Epithelial cell of proximal tubule (primary cell): ENCODE measurements at regions not wholly inside any gene's neighbourhood (a gene's known extent, or its start where the extent isn't known, plus 50 kb on each side); places are given as distances from the start of the nearest gene placed in this dataset.

Experiments used
- DNase-seq: peaks from one replicate; pipeline ENCODE4 v3.0.0-alpha.2; 2011; ENCODE audit warnings: low read depth
- H3K4me3 ChIP-seq: 2 replicates; pipeline ENCODE4 v1.5.1; 2011; ENCODE audit warnings: low read depth, mild to moderate bottlenecking, low read length
- TF ChIP-seq, protein P1 (sequence below): conservative IDR thresholded peaks from 2 replicates; pipeline ENCODE4 v1.5.1; 2012; ENCODE audit warnings: low read depth, mild to moderate bottlenecking, low read length

DNA sequence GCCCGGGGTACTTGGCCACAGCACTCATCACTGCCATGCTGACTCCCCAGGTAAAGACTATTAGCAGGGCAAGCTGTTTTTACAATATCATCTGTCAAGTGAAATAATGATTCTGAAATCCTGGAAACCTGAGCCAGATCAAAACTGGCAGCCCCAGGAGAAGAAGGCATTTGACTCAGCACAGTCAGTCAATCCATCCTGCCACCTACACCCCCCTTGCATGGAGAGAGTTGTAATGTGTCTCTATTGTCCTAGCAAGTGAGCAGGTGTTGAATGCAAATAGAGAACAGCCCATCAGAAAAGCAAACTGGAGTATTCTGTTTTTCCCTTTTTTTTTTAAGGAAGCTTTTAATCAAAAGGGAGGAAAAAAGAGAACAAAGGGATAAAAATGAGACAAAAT is 291.2 kb downstream of the BRINP1 start:
- H3K4me3 ChIP-seq = no peak overlapping the region
- DNase-seq = no peak
- TF ChIP-seq, protein P1, sequence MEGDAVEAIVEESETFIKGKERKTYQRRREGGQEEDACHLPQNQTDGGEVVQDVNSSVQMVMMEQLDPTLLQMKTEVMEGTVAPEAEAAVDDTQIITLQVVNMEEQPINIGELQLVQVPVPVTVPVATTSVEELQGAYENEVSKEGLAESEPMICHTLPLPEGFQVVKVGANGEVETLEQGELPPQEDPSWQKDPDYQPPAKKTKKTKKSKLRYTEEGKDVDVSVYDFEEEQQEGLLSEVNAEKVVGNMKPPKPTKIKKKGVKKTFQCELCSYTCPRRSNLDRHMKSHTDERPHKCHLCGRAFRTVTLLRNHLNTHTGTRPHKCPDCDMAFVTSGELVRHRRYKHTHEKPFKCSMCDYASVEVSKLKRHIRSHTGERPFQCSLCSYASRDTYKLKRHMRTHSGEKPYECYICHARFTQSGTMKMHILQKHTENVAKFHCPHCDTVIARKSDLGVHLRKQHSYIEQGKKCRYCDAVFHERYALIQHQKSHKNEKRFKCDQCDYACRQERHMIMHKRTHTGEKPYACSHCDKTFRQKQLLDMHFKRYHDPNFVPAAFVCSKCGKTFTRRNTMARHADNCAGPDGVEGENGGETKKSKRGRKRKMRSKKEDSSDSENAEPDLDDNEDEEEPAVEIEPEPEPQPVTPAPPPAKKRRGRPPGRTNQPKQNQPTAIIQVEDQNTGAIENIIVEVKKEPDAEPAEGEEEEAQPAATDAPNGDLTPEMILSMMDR = no peak

DNA sequence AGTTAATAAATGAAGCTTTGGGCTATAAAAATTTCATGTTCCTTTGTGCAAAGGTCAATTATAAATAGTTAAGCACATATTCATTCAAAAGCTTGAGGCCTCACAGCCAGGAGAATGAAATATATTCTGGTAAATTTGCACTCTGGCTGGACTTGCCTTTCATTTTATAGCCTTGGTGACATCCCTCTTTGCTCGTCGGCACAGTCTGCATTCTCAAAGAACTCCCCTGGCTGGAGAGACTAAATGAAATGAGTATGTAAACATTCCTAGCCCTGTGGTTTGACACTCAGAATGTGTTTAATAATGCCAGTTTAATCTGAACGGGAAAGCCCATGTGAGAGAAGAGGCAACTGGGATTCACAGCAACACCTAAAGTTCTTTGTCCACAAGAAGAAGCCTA is 285.6 kb downstream of the BRINP1 start:
- TF ChIP-seq, protein P1 = no peak
- no peak overlapping the region for H3K4me3 ChIP-seq
- DNase-seq = no peak

GRCh38 chr9:119086590-119086989 is 282.6 kb downstream of the BRINP1 start:
- DNase-seq = no peak
- TF ChIP-seq, protein P1 = no peak
- H3K4me3 ChIP-seq = no peak overlapping the region

GRCh38 chr9:119088002-119088547 is 281.2 kb downstream of the BRINP1 start:
- no peak overlapping the region for H3K4me3 ChIP-seq
- DNase-seq = no peak
- TF ChIP-seq, protein P1 = no peak

DNA sequence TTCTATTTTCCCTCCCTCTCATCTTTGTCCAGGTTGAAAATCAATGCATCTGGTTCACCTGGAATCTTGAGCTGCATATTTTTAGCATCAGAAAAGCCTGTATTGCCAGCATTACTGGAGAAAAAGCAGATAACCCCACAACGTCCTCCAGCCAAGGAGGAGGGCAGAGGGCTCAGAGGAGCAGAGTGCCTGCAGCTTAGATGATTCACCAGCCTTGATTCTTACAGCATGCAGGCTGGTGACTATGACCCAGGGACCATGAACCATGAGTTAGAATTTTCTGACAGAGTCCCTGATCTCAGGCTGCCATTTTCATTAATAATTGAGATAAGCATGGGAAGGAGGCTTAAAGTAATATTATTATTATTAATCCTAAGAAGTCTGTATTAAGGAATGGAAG is 278.2 kb downstream of the BRINP1 start:
- H3K4me3 ChIP-seq = no peak overlapping the region
- DNase-seq = no peak
- TF ChIP-seq, protein P1 = no peak

GRCh38 chr9:119092125-119092524 is 277.1 kb downstream of the BRINP1 start:
- H3K4me3 ChIP-seq = no peak overlapping the region
- TF ChIP-seq, protein P1 = no peak
- no peak for DNase-seq

DNA sequence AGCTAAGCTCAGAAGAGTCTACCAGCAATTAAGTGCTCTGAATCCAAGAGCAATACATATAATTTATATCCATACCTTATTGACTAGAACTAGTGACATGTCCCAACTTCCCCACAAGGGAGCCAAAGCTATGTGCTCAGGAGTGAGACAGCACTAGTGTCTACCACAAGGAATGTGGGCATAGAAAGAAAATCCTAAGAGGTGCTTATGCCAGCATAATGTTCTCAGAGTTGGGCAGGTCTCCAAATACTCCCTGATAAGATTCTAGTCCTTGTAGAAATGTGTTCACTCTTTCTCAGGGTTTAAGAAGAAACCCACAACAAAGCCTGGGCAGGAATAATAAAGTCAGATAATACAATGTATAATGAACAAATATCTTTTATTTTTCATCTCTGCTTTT is 275.1 kb downstream of the BRINP1 start:
- DNase-seq = no peak
- TF ChIP-seq, protein P1 = no peak
- no peak overlapping the region for H3K4me3 ChIP-seq
